ENCODE measurements at regions not wholly inside any gene's neighbourhood (a gene's known extent, or its start where the extent isn't known, plus 50 kb on each side); places are given as distances from the start of the nearest gene placed in this dataset.
A peak's percentile ranks its signal among the peaks of the same experiment; 100 is the strongest.

DNA sequence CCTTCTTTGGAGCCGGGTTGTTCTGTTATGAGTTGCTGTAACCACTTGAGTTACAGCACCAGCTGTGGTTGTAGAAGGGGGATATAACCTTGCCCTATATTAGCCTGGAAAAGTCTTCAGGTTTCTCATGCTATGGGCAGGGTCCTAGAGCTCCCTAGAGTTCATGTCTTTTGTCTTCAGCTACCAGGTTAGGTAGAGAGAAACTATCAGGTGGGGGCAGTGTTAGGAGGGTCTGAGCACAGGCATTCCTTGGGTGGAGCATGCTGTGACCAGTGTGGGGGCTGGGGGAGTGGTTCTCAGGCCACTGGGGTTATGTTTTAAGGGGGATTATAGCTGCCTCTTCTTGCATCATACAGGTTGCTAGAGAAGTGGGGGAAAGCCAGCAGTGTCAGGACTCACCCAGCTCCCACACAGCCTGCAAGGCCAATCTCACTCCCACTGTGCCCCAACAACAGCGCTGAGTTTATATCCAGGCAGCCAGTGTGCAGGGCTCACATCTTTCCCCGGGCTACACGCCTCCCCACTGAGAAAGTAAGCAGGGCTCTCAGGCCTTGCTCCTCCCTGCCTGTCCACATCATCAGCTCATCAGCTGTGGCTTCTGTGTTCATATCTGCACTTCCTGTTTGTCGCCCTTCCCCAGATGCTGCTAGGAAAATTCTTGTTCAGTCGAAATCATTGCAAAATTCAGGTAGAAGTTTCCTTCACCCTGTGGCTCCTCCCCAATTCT lies 133.8 kb upstream of the NRXN1 start:
- H4K20me1 ChIP-seq (ENCODE audit: control insufficient read depth, insufficient read depth) = no peaks in the 10 kb centered on the region
- FAIRE-seq = no peak
- in situ Hi-C loops (cut with MboI) = no loop called here
- TF ChIP-seq SPI1 (IDR thresholded peaks at IDR 0.05; ENCODE audit: borderline replicate concordance, insufficient read depth, low read depth, low read length) (peak; percentile 8; the same call in 1 of the 2 replicates), MYB (IDR thresholded peaks at IDR 0.05; ENCODE audit: borderline replicate concordance, low read depth, low read length) (no peak), TBL1XR1 (IDR thresholded peaks at IDR 0.05; ENCODE audit: low read depth, low read length) (no peak)
- TF ChIP-seq, protein P1, sequence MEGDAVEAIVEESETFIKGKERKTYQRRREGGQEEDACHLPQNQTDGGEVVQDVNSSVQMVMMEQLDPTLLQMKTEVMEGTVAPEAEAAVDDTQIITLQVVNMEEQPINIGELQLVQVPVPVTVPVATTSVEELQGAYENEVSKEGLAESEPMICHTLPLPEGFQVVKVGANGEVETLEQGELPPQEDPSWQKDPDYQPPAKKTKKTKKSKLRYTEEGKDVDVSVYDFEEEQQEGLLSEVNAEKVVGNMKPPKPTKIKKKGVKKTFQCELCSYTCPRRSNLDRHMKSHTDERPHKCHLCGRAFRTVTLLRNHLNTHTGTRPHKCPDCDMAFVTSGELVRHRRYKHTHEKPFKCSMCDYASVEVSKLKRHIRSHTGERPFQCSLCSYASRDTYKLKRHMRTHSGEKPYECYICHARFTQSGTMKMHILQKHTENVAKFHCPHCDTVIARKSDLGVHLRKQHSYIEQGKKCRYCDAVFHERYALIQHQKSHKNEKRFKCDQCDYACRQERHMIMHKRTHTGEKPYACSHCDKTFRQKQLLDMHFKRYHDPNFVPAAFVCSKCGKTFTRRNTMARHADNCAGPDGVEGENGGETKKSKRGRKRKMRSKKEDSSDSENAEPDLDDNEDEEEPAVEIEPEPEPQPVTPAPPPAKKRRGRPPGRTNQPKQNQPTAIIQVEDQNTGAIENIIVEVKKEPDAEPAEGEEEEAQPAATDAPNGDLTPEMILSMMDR (IDR thresholded peaks at IDR 0.05 in 2 of 3, conservative IDR thresholded peaks at IDR 0.05 in 1 of 3; ENCODE audit: control insufficient read depth in 2 of 3, extremely low read depth in 1 of 3, insufficient read depth in 1 of 3, low read depth in 3 of 3, low read length in 3 of 3) = no peak
- CTCF ChIA-PET = interaction anchor here (1.2 kb wide), 1 partner anchor 545 kb away, joined by 4 read pairs; no protein-coding TSS in a partner anchor
- no TSS peak for BruUV-seq (replicated peaks)
- no peaks in the 10 kb centered on the region for H3K79me2 ChIP-seq (ENCODE audit: control insufficient read depth, insufficient read depth, low read length)
- H3K27ac ChIP-seq (ENCODE audit: control insufficient read depth, insufficient read depth) = no peak overlapping the region
- peak; percentile 57 for ATAC-seq
- H3K27me3 ChIP-seq (replicated peaks in 1 of 2; ENCODE audit: control insufficient read depth in 2 of 2, insufficient read depth in 2 of 2, low read length in 1 of 2) = no peaks in the 10 kb centered on the region
- POLR2A ChIA-PET = no interaction called here
- H3K36me3 ChIP-seq (ENCODE audit: control insufficient read depth in 2 of 2, insufficient read depth in 2 of 2, low read length in 1 of 2) = no peaks in the 10 kb centered on the region
- no peak overlapping the region for H3K9ac ChIP-seq (ENCODE audit: control insufficient read depth, insufficient read depth, low read length)
- H3K4me3 ChIP-seq = no peak overlapping the region
- no peak overlapping the region for H3K4me2 ChIP-seq (ENCODE audit: control insufficient read depth, insufficient read depth)
- no peaks in the 10 kb centered on the region for H3K4me1 ChIP-seq (ENCODE audit: control insufficient read depth, insufficient read depth, low read length)
- RAD21 ChIA-PET (ENCODE audit: unreplicated experiment) = no interaction called here
- no peak overlapping the region for H2AFZ ChIP-seq (ENCODE audit: control insufficient read depth, low read depth, low read length)
- SMC1A ChIA-PET (ENCODE audit: uncharacterized antibody, unreplicated experiment) = no interaction called here
- DNase-seq (ENCODE audit: low read depth, low spot score) = no peak
- WGBS (ENCODE audit: insufficient coverage, insufficient replicate concordance, low lambda C conversion rate, missing lambda C conversion rate) = 10% methylated on average over 6 of the region's 6 CpGs
- intact Hi-C loops (cut with micrococcal nuclease; ENCODE audit: unreplicated experiment) = no loop called here
- H3K9me3 ChIP-seq (replicated peaks; ENCODE audit: control insufficient read depth, insufficient read depth, low read length) = no peaks in the 10 kb centered on the region

DNA sequence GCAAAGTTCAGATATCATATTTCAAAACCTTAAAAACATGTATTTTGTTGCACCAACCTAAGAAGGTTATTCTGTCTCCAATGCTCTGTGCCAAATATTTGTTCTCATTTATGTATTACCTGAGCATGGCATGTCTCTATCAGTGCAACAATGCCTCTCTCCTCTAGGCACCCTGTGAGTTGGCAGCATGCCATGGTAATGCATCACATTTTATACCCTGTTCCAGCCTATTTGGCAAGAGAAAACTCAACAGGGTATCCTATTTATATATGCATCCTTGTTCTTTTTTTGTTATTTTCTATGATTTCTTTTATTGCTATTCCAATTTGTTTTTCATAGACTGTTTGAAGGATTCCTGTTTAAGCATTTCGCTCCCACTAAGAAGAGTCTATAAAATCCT lies 126.3 kb upstream of the NRXN1 start:
- RAD21 ChIA-PET (ENCODE audit: unreplicated experiment) = no interaction called here

More for the DNA sequence above, 126.3 kb upstream of the NRXN1 start:
- no peak overlapping the region for H3K4me3 ChIP-seq
- ATAC-seq (no peak), FAIRE-seq (no peak), DNase-seq (ENCODE audit: low read depth, low spot score) (no peak)
- no peaks in the 10 kb centered on the region for H3K4me1 ChIP-seq (ENCODE audit: control insufficient read depth, insufficient read depth, low read length)
- in situ Hi-C loops (cut with MboI) (no loop called here), intact Hi-C loops (cut with micrococcal nuclease; ENCODE audit: unreplicated experiment) (no loop called here)
- no peak overlapping the region for H3K9ac ChIP-seq (ENCODE audit: control insufficient read depth, insufficient read depth, low read length)
- BruUV-seq (replicated peaks) = no TSS peak
- H3K9me3 ChIP-seq (replicated peaks; ENCODE audit: control insufficient read depth, insufficient read depth, low read length) = no peaks in the 10 kb centered on the region
- SMC1A ChIA-PET (ENCODE audit: uncharacterized antibody, unreplicated experiment) = no interaction called here
- H2AFZ ChIP-seq (ENCODE audit: control insufficient read depth, low read depth, low read length) = no peak overlapping the region
- no peaks in the 10 kb centered on the region for H3K36me3 ChIP-seq (ENCODE audit: control insufficient read depth in 2 of 2, insufficient read depth in 2 of 2, low read length in 1 of 2)
- no peak for TF ChIP-seq NR2F1 (conservative IDR thresholded peaks at IDR 0.05)
- CTCF ChIA-PET = no interaction called here
- H3K27ac ChIP-seq (ENCODE audit: control insufficient read depth, insufficient read depth) = no peak overlapping the region
- no peaks in the 10 kb centered on the region for H3K27me3 ChIP-seq (replicated peaks in 1 of 2; ENCODE audit: control insufficient read depth in 2 of 2, insufficient read depth in 2 of 2, low read length in 1 of 2)
- WGBS (ENCODE audit: insufficient coverage, insufficient replicate concordance, low lambda C conversion rate, missing lambda C conversion rate) = 0% methylated on average over 1 of the region's 1 CpG
- no peaks in the 10 kb centered on the region for H3K79me2 ChIP-seq (ENCODE audit: control insufficient read depth, insufficient read depth, low read length)
- H3K4me2 ChIP-seq (ENCODE audit: control insufficient read depth, insufficient read depth) = no peak overlapping the region
- POLR2A ChIA-PET = no interaction called here
- H4K20me1 ChIP-seq (ENCODE audit: control insufficient read depth, insufficient read depth) = no peaks in the 10 kb centered on the region
